EL (cell line): ENCODE measurements at regions not wholly inside any gene's neighbourhood (a gene's known extent, or its start where the extent isn't known, plus 50 kb on each side); places are given as distances from the start of the nearest gene placed in this dataset.

Source experiments
- DNase-seq: peaks from one replicate; pipeline ENCODE4 v3.0.0-alpha.2; 2016

DNA sequence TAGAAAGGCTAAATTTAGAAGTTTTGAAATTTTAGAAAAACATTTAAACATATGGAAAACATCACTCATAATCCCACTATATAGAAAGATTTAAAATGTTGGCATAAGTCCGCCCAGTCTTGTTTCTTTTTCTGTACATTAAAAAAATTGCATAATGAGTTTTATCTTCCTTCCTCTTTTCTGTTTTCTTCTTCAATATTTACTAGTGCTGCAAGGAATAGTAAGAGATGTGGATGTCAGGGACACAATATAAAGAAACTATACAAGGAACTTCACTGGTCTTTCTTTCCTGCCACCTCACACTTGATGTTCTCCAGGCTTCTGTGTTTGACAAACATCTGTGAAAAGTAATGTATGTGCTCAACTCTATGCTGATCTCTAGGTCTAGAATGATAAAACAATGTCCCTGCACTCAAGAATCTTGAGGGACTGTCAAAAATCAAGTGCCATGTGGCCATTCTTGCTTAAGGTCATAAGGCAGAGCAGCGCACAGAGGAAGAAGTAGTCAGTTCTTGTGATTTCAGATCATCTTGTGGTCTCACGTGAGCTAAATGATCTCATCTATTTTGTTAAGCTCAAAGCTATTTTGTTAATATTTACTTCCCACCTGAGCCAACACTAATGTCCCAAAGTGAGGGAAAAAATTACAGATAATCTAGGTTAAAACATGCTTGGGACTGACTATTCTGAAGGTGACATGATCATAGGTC lies 186.9 kb upstream of the OBI1 start:
- no peak for DNase-seq

GRCh38 chr13:78844106-78844505 lies 185.2 kb upstream of the OBI1 start:
- no peak for DNase-seq

- no peak for DNase-seq
Measured at GRCh38 chr13:78841358-78841963, 182.5 kb upstream of the OBI1 start.

- no peak for DNase-seq
Measured at GRCh38 chr13:78836238-78836784, 177.4 kb upstream of the OBI1 start.

- DNase-seq, result no peak
Measured at GRCh38 chr13:78832461-78832860, 173.5 kb upstream of the OBI1 start.

GRCh38 chr13:78830508-78830907 lies 171.6 kb upstream of the OBI1 start:
- no peak for DNase-seq

- DNase-seq, result no peak
Measured at GRCh38 chr13:78829821-78830220, 170.9 kb upstream of the OBI1 start.

- no peak for DNase-seq
Measured at GRCh38 chr13:78827471-78827870, 168.5 kb upstream of the OBI1 start.

DNA sequence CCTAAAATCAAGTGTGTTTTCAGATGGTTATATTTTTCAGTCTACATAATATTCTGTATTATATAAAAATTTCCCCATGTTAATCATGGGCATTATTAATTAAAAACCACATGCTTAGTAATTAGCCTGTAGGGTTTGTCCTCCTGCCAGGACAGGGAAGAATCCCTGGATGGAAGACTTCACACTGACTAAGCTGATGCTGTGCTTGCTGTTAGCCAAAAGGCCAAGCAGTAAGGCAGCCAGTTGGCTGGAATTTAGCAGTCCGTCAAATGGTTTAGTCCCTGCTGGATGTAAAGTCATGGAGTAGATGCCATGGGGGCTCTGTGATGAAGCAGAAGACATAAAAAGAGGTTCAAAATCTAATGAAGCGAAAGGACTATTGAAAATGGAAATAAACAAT lies 168.0 kb upstream of the OBI1 start:
- DNase-seq, result no peak

DNA sequence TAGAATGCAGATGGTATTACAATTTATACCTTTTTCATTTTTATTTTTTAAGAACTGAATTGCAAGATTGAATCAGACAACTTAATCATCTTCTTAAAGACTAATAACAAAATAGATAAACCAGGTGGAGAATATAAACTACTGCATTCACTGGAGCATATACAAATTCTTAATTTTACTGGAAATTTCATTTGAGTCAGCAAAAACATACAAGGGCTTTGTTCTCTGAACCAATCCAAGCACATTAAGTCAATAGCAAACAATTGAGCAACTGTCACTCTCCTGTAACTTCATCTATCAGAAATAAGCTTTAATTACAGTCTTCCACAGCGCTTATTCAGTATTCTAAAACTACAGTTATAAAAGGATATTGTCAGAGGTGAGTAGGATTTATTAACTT lies 167.4 kb upstream of the OBI1 start:
- DNase-seq, result no peak

DNA sequence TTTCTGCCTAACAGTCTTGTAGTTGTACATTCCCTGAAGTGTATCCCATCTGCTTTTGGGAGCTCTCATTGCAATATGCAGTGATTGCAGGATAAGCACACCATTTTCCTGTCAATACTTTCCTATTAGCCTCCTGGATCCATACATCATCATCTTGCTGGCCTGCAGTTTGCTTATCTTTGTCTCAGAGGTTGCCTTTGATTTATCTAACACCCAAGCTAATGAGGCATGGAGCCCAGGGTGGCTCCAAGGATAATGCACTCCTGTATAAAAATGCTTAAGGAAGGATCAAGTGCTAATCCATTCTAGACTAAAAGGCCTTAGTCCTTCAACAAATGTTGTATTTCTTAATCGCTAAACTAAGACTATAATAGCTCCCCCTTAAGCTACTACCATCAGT lies 161.6 kb upstream of the OBI1 start:
- no peak for DNase-seq

DNA sequence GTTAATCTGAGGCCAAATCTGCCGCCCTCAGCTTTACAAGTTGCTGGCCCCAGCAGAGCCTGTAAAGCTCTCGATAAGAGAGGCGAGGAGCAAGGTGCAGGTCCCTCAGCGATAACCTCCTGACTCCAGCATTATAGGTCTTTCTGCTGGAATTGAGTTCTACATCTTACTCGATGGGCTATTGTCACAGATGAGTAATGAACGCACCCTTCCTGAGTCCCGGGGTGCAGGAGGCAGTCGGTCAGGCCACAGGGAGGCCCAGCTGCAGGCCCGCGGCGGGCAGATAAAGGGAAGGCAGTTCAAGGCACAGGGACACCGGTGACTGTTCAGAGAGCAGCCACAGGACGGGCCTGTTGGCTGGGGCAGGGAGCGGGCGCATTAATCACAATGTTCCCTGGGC lies 157.6 kb upstream of the OBI1 start:
- DNase-seq, result no peak

GRCh38 chr13:78816154-78816553 lies 157.2 kb upstream of the OBI1 start:
- no peak for DNase-seq

GRCh38 chr13:78806457-78806856 lies 147.5 kb upstream of the OBI1 start:
- DNase-seq, result no peak

- DNase-seq, result no peak
Measured at GRCh38 chr13:78802912-78803311, 144.0 kb upstream of the OBI1 start.

- DNase-seq, result no peak
Measured at GRCh38 chr13:78787190-78787589, 128.2 kb upstream of the OBI1 start.

DNA sequence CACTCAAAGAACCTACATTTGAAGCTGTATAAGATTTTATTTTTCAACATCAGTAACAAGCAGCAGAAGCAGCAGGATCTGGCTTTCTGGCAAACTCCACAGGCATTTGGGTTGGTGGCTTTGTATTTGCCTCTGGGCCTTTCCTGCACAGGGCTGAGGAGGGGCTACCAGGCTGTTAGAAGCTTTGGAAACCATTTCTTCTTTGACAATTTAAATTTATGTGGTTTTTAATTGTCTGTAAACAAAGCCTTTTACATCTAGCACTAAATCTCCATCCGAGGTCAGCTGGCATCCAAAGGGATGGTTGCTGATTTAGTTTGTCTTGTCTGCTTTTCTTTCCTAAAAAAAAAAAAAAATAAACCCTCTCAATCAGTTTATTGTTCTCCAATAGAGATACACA lies 127.5 kb upstream of the OBI1 start:
- DNase-seq, result no peak

DNA sequence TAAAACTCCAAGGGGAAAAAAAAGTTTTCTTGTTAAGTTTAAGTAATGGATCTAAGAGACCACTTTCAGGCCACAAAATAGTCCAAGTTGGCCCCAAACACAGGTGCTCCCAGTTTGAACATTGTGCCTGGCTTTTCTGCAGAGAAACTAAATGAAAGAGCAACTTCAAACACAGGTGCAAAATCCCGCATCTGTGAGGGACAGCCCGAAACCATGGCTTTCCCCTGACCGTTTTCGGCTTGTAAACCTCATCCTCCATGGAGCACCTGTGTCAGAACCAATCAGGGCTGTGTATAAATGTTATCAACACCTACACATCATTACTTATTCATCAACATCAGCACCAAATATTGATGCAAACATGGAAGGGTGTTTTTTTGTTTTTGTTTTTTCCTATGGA lies 126.8 kb upstream of the OBI1 start:
- no peak for DNase-seq

- no peak for DNase-seq
Measured at GRCh38 chr13:78784014-78784750, 125.2 kb upstream of the OBI1 start.

- no peak for DNase-seq
Measured at GRCh38 chr13:78780708-78781107, 121.8 kb upstream of the OBI1 start.

- no peak for DNase-seq
Measured at GRCh38 chr13:78779608-78780007, 120.7 kb upstream of the OBI1 start.

GRCh38 chr13:78777976-78778375 lies 119.0 kb upstream of the OBI1 start:
- DNase-seq, result no peak

- no peak for DNase-seq
Measured at GRCh38 chr13:78777396-78777795, 118.4 kb upstream of the OBI1 start.

DNA sequence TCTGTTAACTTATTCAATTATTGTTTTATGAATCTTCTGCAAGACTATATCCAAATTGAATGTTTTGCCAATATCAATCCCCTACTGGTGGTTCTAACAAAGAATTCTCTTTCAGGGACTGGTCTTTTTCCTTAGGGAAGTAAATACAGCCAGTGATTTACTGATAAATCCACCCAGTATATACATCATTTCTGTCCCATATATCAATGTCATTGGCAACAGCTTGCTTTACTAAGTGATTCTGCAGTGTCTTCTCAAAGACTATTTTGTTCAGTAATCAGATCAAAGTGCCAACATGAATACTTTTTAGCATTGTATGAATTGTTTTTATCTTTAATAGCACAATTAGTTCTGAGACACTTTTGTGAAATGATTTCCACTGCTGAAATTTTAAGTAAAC lies 114.0 kb upstream of the OBI1 start:
- no peak for DNase-seq
